GM21360 (cell line): ENCODE measurements at regions not wholly inside any gene's neighbourhood (a gene's known extent, or its start where the extent isn't known, plus 50 kb on each side); places are given as distances from the start of the nearest gene placed in this dataset.
"Not testable (repeated sequence)": the region's sequence is repeated elsewhere in the genome, so short reads cannot be mapped to it uniquely, and the experiment has no call there.

Experiments used
- ATAC-seq: cut with Tn5 transposase; IDR thresholded peaks from one replicate; pipeline ENCODE4 v1.9.1; 2021; ENCODE audit warnings: mild to moderate bottlenecking, moderate library complexity; ENCODE audit not compliant: unreplicated experiment

DNA sequence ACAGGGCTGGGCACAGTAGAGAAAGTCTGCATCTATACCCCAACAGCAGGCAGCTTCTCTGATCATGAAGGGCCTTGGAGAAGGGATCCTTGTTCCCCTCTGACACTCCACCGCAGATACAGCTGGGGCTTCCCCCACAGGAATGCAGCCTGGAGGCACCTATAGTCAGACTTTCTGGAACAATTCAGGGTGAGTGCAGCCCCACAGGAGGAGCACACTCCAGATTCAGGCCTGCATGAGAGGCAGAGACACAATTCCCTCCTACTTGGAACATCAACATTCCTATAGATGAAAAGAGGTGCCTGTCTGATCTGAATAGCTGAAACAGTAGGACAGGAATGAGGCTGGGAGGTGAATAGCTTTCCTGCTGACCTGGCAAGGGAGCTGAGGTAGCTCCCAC lies 1298.0 kb upstream of the CNTN5 start:
- no peak for ATAC-seq

DNA sequence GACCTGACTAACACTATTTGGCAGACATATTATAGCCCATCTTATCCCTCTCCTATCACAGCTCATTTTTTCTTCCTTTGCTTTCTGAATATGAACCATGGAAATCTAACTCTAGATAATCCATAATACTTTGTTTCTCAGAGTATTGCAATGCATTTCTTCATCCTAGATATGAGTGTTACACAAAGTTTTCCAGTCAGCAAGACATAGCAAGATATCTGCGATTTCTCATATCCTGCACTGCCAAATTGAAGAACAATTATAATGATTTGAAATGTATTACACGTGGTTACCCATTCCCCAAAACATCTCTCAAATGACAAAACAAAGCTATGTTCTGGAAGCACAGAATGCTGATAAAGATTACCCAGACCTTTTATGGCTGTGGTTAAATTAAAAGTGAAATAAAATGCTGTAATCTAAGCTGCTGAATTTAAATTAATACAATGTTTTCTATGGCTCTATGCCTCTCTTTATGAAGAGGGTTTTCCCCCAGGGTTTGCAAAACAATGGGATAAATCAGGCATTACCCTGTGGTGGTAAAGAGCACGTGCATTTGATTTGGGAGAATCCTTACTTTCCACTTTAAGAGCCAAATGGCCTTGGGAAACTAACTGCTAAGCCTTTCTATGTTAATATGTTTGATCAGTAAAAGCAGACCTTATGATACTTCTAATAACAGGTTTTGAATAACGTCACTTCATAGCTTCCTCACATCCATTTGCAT lies 1291.0 kb upstream of the CNTN5 start:
- ATAC-seq, result no peak

DNA sequence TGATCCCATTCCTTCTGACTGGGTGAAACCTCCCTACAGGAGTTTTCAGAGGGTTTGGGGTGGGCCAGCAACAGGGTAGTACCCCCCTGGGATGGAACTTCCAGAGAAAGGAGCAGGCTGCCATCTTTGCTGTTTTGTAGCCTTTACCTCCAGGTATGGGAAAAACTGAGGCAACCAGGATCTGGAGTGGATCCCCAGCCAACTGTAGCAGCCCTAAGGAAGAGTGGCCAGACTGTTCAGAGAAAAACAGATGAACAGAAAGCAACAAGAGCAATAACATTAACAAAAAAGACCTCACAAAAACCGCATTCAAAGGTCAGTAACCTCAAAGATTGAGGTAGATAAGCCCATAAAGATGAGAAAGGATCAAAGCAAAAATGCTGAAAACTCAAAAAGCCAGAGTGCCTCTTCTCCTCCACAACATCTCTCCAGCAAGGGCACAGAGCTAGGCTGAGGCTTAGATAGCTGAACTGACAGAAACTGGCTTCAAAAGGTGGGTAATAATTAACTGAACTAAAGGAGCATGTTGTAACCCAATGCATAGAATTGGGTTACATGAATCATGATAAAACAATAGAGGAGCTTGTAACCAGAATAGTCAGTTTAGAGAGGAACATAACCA lies 1288.6 kb upstream of the CNTN5 start:
- no peak for ATAC-seq

DNA sequence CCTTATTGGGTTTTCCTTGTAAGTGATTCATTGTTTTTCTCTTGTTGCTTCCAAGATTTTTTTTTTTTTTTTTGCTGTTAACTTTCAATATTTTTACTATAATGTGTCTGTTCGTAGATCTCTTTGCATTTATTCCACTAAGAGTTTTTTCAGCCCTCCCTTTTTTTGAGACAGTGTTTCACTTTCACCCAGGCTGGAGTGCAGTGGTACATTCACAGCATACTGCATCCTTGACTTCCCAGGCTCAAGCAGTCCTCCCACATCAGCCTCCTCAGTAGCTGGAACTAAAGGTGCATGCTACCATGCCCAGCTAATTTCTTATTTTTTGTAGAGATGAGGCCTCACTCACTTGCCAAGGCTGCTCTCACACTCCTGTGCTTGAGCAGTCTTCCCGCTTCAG lies 1282.0 kb upstream of the CNTN5 start:
- no peak for ATAC-seq

DNA sequence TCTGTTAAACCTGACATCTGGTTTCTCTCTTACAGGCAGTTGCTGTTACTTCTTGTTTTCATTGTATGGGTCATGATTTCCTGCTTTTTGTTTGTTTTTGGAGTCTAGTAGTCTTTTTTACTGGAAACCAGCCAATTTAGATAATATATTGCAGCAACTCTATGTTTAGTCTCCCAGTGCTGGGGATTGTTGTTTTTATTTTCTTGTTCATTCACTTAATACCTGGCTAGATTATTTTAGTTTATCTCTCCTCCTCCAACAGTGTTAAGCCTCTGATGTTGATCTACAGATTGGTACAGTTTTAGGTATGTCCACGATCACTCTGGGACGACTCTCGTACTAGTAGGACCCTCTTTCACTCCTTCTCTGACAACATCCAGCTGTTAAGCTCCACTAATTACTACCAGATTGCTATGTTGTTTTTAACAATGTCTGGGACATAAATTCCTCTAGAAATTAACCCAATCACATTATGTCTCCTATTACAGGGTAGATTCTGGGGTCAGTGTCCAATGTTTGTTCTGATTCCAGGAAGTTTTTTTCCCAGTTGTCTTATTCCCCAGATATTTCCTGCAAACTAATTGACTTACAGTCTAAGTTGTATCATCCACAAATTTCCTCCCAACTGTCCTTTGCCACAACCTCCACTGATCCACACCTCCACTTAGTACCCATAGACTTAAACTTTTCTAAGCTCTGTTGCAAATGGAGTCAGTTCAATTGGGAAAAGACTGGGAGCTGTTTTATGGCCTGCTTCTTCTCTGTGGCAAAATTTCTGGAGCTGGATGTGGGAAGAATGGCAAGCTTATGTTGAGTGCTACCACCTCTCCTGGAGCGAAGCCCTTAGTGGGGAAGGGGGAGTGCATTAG lies 1280.6 kb upstream of the CNTN5 start:
- no peak for ATAC-seq

DNA sequence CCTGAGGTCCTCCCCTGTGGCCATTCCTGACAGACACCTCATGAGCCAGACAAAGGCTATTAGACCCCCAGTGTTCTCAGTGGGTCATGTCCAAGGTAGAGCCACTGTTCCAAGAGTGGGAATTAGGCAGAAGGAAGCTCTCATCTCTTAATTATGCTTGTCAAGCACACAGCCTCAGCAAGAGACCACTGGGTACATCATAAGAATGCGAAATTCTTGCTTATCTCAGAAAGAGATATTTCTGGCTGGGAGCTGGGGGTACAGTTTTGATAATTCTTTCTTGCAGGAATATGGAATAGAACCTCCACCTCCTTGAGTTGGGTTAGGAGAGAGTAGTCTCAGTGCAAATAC lies 1280.0 kb upstream of the CNTN5 start:
- ATAC-seq, result no peak

DNA sequence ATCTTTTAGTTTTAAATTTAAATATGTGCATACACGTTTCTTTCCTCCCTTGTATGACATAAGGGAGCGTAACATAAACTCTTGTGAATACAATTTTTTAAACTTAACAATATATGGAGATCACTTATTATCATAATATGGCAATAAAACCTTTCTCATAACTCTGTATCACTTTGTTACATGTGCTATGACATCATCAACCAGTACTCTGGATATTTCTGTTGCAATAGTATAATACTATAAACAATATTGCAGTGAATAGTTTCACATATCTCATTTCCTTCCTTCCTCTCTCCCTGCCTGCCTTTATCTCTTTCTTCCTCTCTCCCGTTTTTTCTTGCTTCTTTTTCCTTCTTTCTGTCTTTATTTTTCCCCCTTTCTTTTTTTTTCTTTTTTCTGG lies 1278.0 kb upstream of the CNTN5 start:
- ATAC-seq, result no peak

DNA sequence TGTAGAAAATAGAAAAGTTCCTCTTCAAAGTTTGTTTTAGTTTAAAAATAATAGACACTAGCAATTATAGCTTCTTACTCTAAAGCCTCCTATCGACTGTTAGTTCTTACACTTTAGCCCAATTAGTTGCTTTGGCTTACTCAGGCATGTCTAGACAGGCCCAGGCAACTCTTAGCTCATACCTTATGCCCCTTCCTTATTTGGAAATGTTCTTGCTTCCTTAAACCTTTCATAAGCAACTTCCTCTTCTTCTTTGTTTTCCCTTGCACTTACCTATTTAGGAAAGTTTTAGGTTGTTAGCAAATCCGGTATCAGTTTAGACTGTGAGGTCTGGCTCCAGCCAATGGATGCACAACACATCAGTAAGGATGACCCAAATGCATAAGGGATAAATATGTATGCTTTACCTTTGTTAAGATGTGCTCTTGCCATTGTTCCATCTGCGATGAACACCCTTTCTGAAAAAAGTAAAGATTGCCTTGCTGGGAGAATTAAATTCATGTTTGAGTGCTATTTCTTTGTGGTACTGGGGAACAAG lies 1277.5 kb upstream of the CNTN5 start:
- ATAC-seq, result no peak

DNA sequence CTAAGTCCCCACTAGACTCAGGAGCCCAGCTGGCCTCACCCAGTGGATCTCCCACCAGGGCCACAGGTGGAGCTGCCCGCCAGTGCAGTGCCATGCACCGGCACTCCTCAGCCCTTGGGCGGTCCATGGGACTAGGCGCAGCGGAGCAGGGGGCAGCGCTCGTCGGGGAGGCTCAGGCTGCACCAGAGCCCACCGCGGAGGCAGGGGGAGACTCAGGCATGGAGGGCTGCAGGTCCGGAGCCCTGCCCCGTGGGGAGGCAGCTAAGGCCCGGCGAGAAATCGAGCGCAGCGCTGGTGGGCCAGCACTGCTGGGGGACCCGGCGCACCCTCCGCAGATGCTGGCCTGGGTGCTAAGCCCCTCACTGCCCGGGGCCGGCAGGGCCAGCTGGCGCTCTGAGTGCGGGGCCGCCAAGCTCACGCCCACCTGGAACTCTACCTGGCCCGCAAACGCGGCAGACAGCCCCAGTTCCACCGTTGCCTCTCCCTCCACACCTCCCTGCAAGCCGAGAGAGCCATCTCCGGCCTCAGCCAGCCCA lies 1275.2 kb upstream of the CNTN5 start:
- ATAC-seq, result no peak

DNA sequence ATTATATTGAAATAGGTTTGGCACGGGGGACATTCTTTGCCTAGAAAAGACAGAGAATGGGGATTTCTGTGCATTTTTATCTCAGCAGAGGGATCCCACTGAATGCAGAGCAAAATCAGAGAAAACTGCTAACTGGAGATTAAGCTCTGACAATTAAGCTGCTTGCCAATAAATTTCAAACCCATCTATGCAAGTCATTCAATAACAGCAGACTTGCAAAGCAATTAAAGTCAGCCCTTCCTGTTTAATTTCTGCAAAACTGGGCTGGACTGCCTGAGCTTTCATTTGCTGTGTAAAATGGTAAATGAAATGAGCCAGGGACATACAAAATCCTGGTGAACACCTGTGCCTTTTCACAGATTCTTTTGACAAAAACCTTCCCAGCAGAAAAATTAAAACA lies 1273.9 kb upstream of the CNTN5 start:
- ATAC-seq, result no peak

DNA sequence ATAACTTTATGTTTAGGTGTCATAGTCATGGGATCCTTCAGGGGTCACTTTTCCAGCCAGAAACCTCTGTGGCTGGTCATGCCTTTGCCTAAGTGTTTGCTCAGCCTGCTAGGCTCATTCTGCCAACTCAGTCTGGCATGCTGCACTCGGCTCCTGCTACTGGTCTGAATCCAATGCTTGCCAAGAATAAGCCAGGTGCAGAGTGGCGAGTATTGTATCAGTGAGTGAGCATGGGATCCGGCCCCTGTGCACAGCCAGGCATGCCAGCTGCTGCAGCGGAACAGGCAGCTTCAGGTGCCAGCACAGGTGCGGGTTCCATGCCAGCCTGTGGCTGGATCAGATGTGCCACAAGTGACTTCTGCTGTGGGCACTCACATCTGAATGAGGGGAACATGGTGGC lies 1269.3 kb upstream of the CNTN5 start:
- ATAC-seq, result no peak

DNA sequence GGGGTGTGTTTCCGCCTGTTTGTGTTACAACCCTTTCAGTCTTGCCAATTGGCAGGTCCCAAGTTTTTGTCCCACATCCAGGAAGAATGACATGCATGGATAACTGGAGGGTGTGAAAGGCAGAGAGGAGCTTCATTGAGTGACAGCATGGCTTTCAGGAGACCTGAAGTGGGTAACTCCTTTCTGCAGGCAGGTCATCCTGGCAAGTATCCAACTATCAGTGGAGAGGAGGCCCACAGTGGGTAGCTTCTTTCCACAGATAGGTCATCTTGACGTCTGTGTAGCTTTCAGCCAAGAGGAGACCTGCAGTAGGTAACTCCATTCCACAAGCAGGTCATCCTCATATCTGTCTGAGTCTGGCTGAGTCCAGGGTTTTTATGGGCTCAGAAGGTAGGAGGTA lies 1268.8 kb upstream of the CNTN5 start:
- no peak for ATAC-seq

DNA sequence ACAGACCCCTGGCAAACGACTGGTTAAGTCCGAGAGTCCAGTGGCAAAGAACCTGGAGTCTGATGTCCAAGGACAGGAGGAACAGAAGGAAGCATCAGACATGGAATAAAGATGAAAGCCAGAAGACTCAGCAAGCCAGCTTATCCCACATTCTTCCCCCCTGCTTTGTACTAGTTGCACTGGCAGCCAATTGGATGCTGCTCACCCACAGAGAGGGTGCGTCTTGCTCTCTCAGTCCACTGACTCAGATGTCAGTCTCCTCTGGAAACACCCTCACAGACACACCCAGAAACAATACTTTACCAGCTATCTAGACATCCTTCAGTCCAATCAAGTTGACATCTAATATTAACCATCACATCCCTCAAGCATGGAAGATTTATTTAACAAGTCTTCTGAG lies 1265.8 kb upstream of the CNTN5 start:
- ATAC-seq, result no peak

DNA sequence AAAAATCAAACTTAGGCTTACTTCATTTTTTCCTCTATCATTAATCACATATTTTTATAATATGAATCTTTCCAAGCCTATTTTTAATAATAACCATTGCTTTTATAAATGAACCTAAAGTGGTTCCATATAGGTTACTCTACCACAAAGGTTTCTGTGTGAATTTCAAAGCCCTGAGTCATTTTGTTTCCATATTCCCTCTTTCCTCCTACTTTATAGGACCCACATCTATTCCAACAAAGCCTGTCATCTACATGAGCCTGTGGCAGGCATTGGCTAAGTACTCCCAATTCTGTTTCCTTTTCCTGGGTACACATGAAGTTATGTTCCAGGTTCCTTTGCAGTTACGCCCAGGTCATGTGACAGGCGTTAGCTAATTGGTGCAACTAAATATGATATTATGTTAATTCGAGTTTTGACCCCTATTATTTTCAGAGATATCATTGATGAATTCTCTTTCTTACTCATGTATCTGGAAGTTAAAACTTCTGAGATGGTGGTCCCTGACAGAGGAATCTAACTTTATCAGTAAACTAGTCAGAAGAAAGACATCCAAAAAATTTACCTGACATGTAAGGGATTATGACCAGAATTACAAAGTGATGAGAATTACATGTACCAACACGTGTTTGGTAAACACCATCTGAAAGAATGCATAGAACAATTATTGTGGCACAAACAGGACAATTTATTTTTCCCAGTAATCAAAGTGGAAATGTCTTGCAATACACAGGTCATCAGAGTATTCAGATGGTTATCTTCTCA lies 1264.0 kb upstream of the CNTN5 start:
- no peak for ATAC-seq

DNA sequence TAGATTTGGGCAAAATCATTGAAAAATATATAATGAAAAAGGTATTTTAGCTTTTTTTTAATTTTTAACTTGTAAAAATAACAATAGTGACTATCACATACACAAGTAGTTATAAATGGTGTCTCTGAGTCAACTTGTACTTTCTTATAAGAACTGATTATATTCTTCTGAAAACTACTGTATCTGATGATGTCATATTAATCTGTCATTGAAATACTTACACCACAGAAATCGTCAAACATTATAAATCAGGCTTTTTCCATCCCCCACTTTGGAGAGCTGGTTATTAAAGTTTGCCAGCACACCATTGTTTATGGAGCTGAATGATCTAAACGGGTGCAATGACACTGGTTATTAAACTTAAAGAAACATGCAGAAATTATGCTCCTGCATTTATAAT lies 1259.6 kb upstream of the CNTN5 start:
- ATAC-seq, result no peak

DNA sequence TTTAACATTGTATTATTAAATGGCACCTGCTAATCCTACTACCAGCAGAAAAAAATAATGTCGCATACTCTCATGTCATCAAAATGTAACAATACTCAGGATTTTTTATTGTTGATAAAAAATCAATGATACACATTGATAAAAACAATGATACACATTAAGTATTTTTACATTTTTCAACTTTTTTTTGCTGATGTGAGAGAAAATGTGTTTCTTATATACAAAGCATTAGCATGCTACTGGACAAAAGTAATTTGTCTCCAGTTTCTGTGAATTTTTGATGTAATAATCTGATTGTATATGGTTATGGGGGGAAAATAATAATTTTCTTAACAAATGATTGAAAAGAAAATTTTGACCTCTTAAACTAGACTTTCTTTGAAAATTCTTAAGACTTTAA lies 1256.6 kb upstream of the CNTN5 start:
- no peak for ATAC-seq

DNA sequence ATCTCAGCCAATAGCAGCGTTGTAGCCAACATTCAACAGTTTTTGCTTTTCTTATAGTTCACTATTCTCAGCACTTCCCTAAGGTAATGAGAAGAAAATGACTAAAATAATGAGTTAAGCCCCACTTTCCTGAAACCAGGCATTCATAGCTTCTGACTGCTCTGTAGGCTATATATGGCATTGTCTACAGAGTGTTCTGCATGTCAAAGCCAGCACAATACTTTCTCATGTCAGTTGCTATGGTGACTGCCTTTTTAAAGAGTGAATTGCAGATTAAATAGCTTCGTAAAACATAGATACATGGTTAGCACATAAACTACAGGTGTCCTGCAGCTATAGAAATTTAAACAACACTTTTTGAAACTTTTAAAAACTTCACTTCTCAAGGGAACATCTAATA lies 1256.1 kb upstream of the CNTN5 start:
- ATAC-seq, result no peak

DNA sequence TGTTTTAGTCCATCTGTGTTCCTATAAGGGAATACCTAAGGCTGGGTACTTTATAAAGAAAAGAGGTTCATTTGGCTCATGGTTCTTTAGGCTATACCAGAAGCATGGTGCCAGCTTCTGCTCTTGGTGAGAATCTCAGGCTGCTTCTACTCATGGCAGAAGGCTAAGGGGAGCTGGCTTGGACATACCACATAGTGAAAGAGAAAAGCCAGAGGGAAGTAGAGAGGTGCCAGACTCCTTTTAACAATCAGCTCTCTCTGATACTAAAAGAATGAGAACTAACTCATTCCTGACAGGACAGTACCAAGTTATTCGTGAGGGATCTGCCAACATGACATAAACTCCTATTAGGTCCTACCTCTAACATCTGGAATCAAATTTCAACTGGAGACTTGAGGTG lies 1250.2 kb upstream of the CNTN5 start:
- ATAC-seq, result no peak

DNA sequence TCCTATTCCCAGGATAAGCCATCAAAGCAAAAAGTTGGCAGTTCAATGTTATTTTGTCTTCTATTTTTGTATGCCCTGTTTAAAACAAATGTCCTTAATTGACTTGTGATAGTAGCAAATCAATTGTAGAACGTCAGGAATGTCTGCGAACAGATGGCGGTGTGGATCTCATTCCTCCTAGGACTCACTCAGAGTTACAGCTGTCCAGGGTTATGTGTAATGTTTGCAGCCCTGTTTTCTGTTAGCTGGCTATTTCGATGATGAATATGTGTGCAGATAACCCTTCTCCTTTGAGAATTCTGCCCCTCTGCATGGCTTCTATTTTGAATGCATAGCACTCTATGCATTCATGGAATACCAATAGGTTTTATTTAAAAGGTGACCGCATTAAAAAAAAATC lies 1248.0 kb upstream of the CNTN5 start:
- no peak for ATAC-seq

DNA sequence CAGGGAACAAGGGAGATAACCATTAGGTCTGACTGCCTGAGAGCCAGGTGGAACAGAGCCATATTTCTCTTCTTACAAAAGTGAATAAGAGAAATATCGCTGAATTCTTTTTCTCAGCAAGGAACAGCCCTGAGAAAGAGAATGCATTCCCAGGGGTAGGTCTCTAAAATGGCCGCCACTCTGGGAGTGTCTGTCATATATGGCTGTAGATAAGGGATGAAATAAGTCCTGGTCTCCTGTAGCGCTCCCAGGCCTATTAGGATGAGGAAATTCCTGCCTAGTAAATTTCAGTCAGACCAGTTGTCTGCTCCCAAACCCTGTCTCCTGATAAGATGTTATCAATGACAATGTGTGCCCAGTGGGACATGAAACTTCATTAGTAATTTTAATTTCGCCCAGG lies 1236.4 kb upstream of the CNTN5 start:
- not testable (repeated sequence) for ATAC-seq

DNA sequence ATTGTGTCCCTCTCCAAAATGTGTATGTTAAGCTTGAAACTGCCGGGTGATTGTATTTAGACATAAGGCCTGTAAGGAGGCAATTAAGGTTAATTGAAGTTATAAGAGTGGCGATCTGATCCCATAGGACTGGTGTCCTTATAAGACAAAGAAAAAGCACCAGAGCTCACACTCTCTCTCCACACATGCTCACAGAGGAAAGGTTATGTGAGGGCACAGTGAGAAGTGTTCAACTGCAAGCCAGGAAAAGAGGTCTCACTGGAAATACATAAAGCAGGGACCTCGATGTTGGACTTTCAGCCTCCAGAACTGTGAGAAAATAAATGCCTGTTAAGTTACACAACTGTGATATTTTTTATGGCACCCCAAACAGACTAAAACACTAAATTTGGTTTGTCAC lies 1233.8 kb upstream of the CNTN5 start:
- no peak for ATAC-seq
